GM18520 (cell line): ENCODE measurements at regions not wholly inside any gene's neighbourhood (a gene's known extent, or its start where the extent isn't known, plus 50 kb on each side); places are given as distances from the start of the nearest gene placed in this dataset.
"Not testable (repeated sequence)": the region's sequence is repeated elsewhere in the genome, so short reads cannot be mapped to it uniquely, and the experiment has no call there.

Experiments
- ATAC-seq: cut with Tn5 transposase; IDR thresholded peaks from one replicate; pipeline ENCODE4 v1.9.1; 2021; ENCODE audit not compliant: unreplicated experiment

- no peak for ATAC-seq
Measured at GRCh38 chr2:167844714-167845530, 402.5 kb downstream of the STK39 start.

- ATAC-seq = no peak
Measured at GRCh38 chr2:167843657-167844056, 403.7 kb downstream of the STK39 start.

- ATAC-seq = no peak
Measured at GRCh38 chr2:167843217-167843616, 404.2 kb downstream of the STK39 start.

- no peak for ATAC-seq
Measured at GRCh38 chr2:167842047-167842446, 405.3 kb downstream of the STK39 start.

GRCh38 chr2:167835290-167835689 lies 412.1 kb downstream of the STK39 start:
- ATAC-seq = not testable (repeated sequence)

- ATAC-seq = no peak
Measured at GRCh38 chr2:167834707-167835106, 412.7 kb downstream of the STK39 start.

GRCh38 chr2:167833294-167833693 lies 414.1 kb downstream of the STK39 start:
- ATAC-seq = no peak

- no peak for ATAC-seq
Measured at GRCh38 chr2:167832868-167833287, 414.5 kb downstream of the STK39 start.

GRCh38 chr2:167827352-167828097 lies 419.9 kb downstream of the STK39 start:
- ATAC-seq = no peak

- no peak for ATAC-seq
Measured at GRCh38 chr2:167826906-167827305, 420.5 kb downstream of the STK39 start.

GRCh38 chr2:167825664-167826063 lies 421.7 kb downstream of the STK39 start:
- no peak for ATAC-seq

- ATAC-seq = no peak
Measured at GRCh38 chr2:167822690-167823465, 424.5 kb downstream of the STK39 start.

GRCh38 chr2:167820488-167820887 lies 426.9 kb downstream of the STK39 start:
- no peak for ATAC-seq

- ATAC-seq = no peak
Measured at GRCh38 chr2:167818521-167818920, 428.9 kb downstream of the STK39 start.

GRCh38 chr2:167817908-167818307 lies 429.5 kb downstream of the STK39 start:
- ATAC-seq = no peak

GRCh38 chr2:167817422-167817821 lies 430.0 kb downstream of the STK39 start:
- ATAC-seq = no peak

GRCh38 chr2:167816874-167817290 lies 430.5 kb downstream of the STK39 start:
- no peak for ATAC-seq

- ATAC-seq = no peak
Measured at GRCh38 chr2:167814881-167815718, 432.3 kb downstream of the STK39 start.

GRCh38 chr2:167814482-167814880 lies 432.9 kb downstream of the STK39 start:
- not testable (repeated sequence) for ATAC-seq

GRCh38 chr2:167809799-167810198 lies 437.6 kb downstream of the STK39 start:
- ATAC-seq = not testable (repeated sequence)
